Esophagus muscularis mucosa (tissue), 3 donors: ENCODE measurements at regions not wholly inside any gene's neighbourhood (a gene's known extent, or its start where the extent isn't known, plus 50 kb on each side); places are given as distances from the start of the nearest gene placed in this dataset.

Source experiments
- POLR2A ChIP-seq: fragments of 450-650 bp; IDR thresholded peaks from one replicate; pipeline ENCODE4 v1.6.1; 2017; ENCODE audit warnings: antibody characterized with exemption, moderate library complexity, mild to moderate bottlenecking, low read depth
- POLR2AphosphoS5 ChIP-seq, 2 donors: sonication (generic); formaldehyde crosslinking; IDR thresholded peaks; one replicate each; pipeline ENCODE4 v1.6.1; 2017; ENCODE audit warnings: antibody characterized with exemption in 2 of 2
- TF ChIP-seq, protein P1 (sequence below), 3 experiments: fragments of 200-600 bp in 2 of 3; fragments of 450-650 bp in 1 of 3; sonication (generic) in 2 of 3; IDR thresholded peaks; one replicate each; pipeline ENCODE4 v1.5.1; 2017 to 2019; ENCODE audit warnings: antibody characterized with exemption in 3 of 3, mild to moderate bottlenecking in 2 of 3, moderate library complexity in 1 of 3

DNA sequence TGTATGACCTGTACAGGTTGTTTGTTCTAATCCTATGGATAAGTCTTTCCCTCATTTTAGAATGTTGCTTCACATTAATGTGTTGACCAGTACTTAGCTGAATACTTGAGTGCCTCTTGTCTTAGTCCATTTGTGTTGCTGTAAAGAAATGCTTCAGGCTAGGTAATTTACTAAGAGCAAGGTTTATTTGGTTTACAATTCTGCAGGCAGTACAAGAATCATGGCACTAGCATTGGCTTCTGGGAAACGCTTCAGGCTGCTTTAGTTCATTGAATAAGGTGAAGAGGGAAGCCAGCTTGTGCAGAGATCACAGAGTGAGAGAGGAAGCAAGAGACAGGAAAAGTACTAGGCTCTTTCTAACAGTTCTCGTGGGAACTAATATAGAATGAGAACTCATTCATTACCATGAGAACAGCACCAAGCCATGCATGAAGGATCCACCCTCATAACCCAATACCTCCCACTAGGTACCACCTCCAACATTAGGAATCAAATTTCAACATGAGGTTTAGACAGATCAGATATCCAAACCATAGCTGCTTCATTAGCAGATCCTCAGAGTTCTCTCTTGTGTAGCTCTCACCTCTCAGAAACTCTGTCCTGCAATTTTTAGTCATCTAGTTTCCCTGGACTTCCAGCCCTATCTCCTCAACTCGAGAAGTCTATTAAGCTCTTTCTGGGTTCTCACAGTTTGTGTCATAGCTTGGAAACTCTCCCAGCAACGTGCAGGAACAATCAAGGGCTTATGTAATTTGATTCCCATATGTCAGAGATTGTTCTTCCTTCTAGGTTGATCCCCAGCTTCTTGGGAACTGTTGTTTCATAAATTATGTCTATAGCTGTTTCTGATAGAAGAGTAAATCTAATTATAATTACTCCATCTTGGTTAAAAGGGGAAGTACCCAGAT is 2082.3 kb upstream of the CELF4 start:
- TF ChIP-seq POLR2A (no peak), POLR2AphosphoS5 (IDR thresholded peaks at IDR 0.05) (no peak)
- TF ChIP-seq, protein P1, sequence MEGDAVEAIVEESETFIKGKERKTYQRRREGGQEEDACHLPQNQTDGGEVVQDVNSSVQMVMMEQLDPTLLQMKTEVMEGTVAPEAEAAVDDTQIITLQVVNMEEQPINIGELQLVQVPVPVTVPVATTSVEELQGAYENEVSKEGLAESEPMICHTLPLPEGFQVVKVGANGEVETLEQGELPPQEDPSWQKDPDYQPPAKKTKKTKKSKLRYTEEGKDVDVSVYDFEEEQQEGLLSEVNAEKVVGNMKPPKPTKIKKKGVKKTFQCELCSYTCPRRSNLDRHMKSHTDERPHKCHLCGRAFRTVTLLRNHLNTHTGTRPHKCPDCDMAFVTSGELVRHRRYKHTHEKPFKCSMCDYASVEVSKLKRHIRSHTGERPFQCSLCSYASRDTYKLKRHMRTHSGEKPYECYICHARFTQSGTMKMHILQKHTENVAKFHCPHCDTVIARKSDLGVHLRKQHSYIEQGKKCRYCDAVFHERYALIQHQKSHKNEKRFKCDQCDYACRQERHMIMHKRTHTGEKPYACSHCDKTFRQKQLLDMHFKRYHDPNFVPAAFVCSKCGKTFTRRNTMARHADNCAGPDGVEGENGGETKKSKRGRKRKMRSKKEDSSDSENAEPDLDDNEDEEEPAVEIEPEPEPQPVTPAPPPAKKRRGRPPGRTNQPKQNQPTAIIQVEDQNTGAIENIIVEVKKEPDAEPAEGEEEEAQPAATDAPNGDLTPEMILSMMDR (IDR thresholded peaks at IDR 0.05): no peak
